ENCODE measurements at regions not wholly inside any gene's neighbourhood (a gene's known extent, or its start where the extent isn't known, plus 50 kb on each side); places are given as distances from the start of the nearest gene placed in this dataset.

- TF ChIP-seq CTCF (conservative IDR thresholded peaks at IDR 0.05; ENCODE audit: low read depth, low read length) (no peak), EZH2 (IDR thresholded peaks at IDR 0.05; ENCODE audit: low read length, unreplicated experiment) (no peak), EZH2phosphoT487 (IDR thresholded peaks at IDR 0.05; ENCODE audit: borderline replicate concordance, low read length) (no peak)
Measured at GRCh38 chr20:58014628-58015315, 213.7 kb downstream of the ANKRD60 start.
